GM12864 (cell line): ENCODE measurements at regions not wholly inside any gene's neighbourhood (a gene's known extent, or its start where the extent isn't known, plus 50 kb on each side); places are given as distances from the start of the nearest gene placed in this dataset.
A peak's percentile ranks its signal among the peaks of the same experiment; 100 is the strongest.
"Not testable (repeated sequence)": the region's sequence is repeated elsewhere in the genome, so short reads cannot be mapped to it uniquely, and the experiment has no call there.

Experiments used
- DNase-seq: peaks from one replicate; pipeline ENCODE4 v3.0.0-alpha.2; 2011; ENCODE audit warnings: low read depth
- H3K4me3 ChIP-seq: 2 replicates; pipeline ENCODE4 v1.5.1; 2011; ENCODE audit warnings: mild to moderate bottlenecking, low read depth, low read length, control low read depth
- TF ChIP-seq, protein P1 (sequence below): IDR thresholded peaks from 2 replicates; pipeline ENCODE4 v1.5.1; 2011; ENCODE audit warnings: low read depth, mild to moderate bottlenecking, moderate library complexity, low read length, control low read depth, inconsistent platforms; ENCODE audit errors: missing control alignments

DNA sequence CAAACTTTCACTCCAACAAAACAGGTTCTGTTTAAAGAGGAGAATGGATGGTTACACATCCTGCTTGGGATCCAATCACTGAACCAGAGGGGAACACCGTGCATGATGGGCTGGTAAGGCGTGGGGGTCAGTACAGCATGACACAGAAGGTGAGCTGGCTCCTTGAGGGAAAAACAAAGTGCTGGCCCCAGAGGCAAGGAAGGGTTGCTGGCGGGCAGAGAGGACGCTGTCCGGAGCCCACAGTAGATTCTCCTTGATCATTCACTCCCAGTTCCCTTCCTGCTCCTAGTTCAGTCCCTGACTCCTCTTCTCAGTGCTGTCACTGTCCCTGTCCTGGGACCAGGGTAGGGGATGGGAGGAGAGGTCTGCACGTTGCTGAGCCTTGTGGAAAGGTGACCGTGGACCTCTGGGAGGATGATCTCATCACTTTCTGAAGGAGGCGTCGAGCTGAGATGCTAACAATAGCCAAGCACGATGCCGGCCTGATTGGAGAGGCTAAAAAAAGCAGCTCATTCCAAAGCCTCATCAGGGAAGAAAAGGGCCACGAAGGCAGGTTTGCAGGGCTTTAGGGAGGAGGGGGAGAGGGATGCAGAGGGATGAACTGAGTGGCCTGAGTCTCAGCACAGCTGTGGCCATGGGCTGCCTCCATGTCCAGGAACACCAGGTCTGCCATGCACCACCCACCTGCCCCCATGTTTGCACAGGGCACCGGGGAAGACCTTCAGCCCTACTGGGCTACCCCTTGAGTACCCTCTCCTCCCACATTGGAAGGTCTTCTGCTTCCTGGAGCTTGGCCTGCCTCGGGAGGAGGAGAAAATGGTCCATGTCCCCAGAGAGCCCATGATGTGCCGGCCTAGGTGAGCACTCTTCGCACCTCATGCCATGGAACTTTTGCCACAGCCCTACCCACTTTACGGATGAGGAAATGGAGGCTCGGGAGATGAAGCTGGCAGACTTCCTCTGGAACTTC is 72.7 kb upstream of the RTL6 start:
- DNase-seq: no peak
- H3K4me3 ChIP-seq: no peak overlapping the region
- TF ChIP-seq, protein P1, sequence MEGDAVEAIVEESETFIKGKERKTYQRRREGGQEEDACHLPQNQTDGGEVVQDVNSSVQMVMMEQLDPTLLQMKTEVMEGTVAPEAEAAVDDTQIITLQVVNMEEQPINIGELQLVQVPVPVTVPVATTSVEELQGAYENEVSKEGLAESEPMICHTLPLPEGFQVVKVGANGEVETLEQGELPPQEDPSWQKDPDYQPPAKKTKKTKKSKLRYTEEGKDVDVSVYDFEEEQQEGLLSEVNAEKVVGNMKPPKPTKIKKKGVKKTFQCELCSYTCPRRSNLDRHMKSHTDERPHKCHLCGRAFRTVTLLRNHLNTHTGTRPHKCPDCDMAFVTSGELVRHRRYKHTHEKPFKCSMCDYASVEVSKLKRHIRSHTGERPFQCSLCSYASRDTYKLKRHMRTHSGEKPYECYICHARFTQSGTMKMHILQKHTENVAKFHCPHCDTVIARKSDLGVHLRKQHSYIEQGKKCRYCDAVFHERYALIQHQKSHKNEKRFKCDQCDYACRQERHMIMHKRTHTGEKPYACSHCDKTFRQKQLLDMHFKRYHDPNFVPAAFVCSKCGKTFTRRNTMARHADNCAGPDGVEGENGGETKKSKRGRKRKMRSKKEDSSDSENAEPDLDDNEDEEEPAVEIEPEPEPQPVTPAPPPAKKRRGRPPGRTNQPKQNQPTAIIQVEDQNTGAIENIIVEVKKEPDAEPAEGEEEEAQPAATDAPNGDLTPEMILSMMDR: no peak

GRCh38 chr22:44569561-44569991 is 71.5 kb upstream of the RTL6 start:
- TF ChIP-seq, protein P1: no peak
- DNase-seq: no peak
- H3K4me3 ChIP-seq: no peak overlapping the region

GRCh38 chr22:44567846-44568493 is 69.9 kb upstream of the RTL6 start:
- TF ChIP-seq, protein P1: peak; percentile 75
- no peak for DNase-seq
- H3K4me3 ChIP-seq: no peak overlapping the region

DNA sequence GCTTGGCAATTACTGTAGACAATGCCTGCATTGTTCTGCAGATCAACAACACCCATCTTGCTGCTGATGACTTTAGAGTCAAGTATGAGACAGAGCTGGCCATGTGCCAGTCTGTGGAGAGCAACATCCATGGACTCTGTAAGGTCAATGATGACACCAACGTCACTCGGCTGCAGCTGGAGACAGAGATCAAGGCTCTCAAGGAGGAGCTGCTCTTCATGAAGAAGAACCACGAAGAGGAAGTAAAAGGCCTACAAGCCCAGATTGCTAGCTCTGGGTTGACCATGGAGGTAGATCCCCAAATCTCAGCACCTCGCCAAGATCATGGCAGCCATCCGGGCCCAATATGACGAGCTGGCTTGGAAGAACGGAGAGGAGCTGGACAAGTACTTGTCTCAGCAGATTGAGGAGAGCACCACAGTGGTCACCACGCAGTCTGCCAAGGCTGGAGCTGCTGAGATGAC is 69.4 kb upstream of the RTL6 start:
- not testable (repeated sequence) for H3K4me3 ChIP-seq

DNA sequence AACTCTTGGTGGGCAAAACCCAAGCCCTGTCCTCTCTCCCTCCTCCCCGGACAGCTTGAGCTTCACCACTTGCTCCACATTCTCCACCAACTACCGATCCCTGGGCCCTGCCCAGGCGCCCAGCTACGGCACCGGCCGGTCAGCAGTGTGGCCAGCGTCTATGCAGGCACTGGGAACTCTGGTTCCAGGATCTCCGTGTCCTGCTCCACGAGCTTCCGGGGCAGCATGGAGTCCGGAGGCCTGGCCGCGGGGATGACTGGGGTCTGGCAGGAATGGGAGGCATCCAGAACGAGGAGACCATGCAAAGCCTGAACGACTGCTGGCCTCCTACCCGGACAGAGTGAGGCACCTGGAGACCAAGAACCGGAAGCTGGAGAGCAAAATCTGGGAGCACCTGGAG is 68.9 kb upstream of the RTL6 start:
- TF ChIP-seq, protein P1: no peak
- no peak overlapping the region for H3K4me3 ChIP-seq
- no peak for DNase-seq

More for the DNA sequence above, 69.4 kb upstream of the RTL6 start:
- not testable (repeated sequence) for DNase-seq

- DNase-seq, H3K4me3 ChIP-seq: not testable (repeated sequence)
Observed at GRCh38 chr22:44562651-44563050, 64.6 kb upstream of the RTL6 start.

GRCh38 chr22:44561139-44561840 is 63.3 kb upstream of the RTL6 start:
- no peak overlapping the region for H3K4me3 ChIP-seq
- DNase-seq: no peak
- TF ChIP-seq, protein P1: no peak

- not testable (repeated sequence) for DNase-seq, H3K4me3 ChIP-seq
Observed at GRCh38 chr22:44558671-44559070, 60.6 kb upstream of the RTL6 start.

GRCh38 chr22:44557872-44558271 is 59.8 kb upstream of the RTL6 start:
- not testable (repeated sequence) for H3K4me3 ChIP-seq, DNase-seq
